Omental fat pad (tissue), 3 donors: ENCODE measurements at regions not wholly inside any gene's neighbourhood (a gene's known extent, or its start where the extent isn't known, plus 50 kb on each side); places are given as distances from the start of the nearest gene placed in this dataset.

Experiments
- ATAC-seq: fragments of 150-250 bp; one replicate; pipeline ENCODE4 v1.9.1; 2016; ENCODE audit warnings: mild to moderate bottlenecking, moderate library complexity; ENCODE audit not compliant: low FRiP score
- DNase-seq: peaks from one replicate; pipeline ENCODE4 v3.0.0-alpha.2; 2019; ENCODE audit warnings: low spot score
- TF ChIP-seq, protein P1 (sequence below), 3 donors: fragments of 450-650 bp; IDR thresholded peaks; one replicate each; pipeline ENCODE4 v1.5.1; 2016 to 2017; ENCODE audit warnings: antibody characterized with exemption in 3 of 3, mild to moderate bottlenecking in 3 of 3, moderate library complexity in 2 of 3

DNA sequence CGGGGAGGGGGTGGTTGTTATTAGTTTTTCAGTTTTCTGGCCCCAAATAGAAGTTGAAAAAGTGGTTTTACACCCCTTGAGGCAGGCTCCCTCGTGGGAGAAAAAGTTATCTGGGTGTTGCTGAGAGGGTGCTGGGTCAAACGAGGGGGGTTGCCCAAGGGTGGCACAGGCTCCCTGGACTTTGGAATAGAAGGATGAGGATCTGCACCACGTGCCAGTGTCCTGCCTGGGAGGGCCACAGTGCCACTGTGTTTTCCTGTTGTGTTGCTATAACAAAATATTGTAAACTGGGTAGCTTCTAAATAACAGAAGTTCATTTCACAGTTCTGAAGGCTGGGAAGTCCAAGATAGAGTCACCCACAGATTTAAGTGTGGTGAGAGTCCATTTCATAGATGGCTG, 181.9 kb downstream of the CXCL12 start:
- ATAC-seq, result no peak
- DNase-seq, result no peak
- TF ChIP-seq, protein P1, sequence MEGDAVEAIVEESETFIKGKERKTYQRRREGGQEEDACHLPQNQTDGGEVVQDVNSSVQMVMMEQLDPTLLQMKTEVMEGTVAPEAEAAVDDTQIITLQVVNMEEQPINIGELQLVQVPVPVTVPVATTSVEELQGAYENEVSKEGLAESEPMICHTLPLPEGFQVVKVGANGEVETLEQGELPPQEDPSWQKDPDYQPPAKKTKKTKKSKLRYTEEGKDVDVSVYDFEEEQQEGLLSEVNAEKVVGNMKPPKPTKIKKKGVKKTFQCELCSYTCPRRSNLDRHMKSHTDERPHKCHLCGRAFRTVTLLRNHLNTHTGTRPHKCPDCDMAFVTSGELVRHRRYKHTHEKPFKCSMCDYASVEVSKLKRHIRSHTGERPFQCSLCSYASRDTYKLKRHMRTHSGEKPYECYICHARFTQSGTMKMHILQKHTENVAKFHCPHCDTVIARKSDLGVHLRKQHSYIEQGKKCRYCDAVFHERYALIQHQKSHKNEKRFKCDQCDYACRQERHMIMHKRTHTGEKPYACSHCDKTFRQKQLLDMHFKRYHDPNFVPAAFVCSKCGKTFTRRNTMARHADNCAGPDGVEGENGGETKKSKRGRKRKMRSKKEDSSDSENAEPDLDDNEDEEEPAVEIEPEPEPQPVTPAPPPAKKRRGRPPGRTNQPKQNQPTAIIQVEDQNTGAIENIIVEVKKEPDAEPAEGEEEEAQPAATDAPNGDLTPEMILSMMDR (IDR thresholded peaks at IDR 0.05), result no peak

DNA sequence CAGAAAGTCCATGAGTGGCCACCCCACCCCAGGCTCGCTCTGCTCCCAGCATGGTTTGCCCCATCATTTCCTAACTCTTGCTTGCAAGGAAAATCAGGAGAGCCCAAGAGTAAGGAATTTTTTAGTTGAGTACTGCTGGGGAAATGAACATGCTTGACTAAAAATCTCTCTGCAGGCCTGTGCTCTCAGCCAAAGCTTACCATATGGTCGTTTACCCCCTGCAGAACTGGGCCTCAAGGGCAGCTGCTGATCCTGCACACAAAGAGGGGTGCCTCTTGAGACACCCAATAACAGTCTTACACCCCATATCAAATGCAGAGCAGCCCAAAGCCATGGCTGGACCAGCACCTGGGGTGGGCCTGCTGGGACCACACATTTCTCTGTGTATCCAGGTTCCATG, 183.2 kb downstream of the CXCL12 start:
- DNase-seq (no peak), ATAC-seq (no peak)
- TF ChIP-seq, protein P1 (IDR thresholded peaks at IDR 0.05), result no peak

DNA sequence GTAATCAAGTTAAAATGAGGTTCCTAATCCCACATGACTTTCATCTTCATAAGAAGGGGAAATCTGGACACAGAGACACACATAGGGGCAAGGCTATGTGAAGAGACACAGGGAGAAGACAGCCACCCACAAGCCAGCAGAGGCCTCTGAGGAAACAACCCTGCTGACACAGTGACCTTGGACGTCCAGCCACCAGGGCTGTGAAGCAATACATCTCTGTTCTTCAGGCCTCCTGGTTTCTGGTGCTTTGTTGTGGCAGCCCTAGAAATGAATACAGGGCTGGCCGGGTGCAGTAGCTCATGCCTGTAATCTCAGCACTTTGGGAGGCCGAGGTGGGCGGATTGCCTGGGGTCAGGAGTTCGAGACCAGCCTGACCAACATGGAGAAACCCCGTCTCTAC, 183.9 kb downstream of the CXCL12 start:
- no peak for DNase-seq
- TF ChIP-seq, protein P1 (IDR thresholded peaks at IDR 0.05), result no peak
- ATAC-seq, result no peak

DNA sequence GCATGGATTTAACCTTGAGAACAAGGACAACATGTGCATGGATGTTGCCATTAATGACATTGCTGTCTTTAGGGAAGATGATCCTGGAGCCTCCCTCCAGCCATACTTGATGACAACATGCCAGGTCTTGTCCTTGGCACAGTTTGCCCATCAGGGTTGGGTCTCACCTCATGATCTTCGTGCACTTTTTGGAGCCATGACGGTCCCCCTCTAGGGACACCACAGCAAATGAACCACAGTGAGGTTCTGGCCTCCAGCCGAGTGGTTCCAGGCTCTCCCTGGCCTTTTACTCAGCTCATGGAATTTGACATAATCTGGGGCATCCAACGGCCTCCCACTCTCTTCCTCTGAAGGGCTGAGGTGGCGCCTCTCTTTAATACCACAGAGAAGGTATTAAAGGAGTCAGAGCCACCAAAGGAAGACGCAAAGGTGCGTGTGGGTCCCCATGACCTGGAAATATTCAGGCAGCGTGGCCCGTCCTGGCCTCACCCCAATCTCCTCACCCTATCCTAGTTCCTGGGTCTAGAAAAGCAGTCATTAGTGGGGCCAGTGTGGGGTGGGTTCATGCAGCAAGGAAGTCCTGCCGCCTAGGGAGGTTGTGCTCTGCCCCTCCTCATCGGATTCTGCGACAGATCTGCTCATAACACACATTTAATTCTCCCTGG, 184.8 kb downstream of the CXCL12 start:
- no peak for ATAC-seq
- no peak for DNase-seq
- TF ChIP-seq, protein P1 (IDR thresholded peaks at IDR 0.05), result no peak

DNA sequence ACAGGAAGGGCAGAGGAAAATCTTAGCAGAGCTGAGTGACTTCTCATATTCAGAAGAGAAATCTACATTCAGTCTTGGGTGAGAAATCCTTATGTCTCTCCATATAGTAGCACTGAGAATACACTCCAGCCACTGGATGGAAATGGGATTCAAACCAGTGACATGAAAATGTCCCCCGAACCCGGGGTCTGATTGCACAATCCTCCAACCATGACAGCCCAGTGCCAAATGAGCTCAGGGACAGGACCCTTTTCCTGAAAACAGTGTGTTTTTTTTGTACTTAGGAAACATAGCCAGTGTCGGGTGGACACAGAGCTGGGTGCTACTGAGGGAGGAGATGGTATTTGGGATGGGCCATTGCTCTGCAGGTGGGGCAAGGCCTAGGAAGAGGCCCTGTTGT, 185.6 kb downstream of the CXCL12 start:
- TF ChIP-seq, protein P1 (IDR thresholded peaks at IDR 0.05), result no peak
- ATAC-seq, result no peak
- DNase-seq, result no peak

DNA sequence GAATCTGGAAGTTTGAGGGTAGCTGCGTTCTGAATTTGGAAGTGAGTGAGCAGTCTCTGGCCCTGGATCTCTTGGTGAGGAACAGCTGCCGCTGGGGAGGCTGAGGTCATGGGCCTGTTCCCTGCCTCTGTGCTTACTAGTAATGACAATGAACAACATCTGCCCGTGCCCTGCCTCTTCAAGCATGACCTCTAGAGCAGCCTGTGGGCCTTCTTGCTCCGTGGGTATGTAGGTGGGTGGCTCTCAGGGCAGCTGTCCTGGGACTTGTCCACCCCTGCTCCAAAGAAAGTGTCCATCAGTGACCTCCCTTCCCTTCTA, 186.2 kb downstream of the CXCL12 start:
- DNase-seq (no peak), ATAC-seq (no peak)
- TF ChIP-seq, protein P1 (IDR thresholded peaks at IDR 0.05), result no peak

DNA sequence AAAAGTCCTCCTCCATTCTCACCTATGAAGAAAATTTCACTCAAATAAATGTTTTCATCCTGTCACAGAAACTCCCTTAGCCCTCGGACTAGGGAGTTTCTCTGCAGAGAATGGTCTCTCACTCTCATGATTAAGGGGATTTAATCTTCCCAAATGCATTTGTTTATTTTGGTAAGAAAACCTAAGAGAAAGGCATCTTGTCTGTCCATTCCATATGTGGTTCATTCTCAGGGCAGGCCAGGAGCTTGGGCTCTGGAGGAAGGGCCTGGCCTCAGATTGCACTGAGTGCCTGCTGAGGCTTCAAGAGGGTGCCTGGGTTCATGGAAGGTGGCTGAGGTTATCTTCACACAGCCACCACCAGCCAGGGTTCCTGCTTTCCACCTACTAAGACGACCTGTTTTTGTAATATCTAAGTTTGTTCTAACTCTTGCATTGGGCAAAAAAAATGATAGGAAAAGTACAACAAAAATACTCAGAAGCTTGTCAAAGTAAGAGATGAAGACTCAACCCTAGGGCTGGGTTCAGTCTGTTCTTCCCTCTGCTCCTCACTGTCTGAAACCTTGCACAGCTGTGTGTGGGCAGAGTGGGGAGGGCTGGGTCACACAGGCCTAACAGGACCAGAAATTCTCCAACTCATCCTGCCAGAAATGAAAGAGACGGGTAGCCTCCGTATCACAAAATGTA, 186.7 kb downstream of the CXCL12 start:
- ATAC-seq (no peak), DNase-seq (no peak)
- TF ChIP-seq, protein P1 (IDR thresholded peaks at IDR 0.05), result no peak
